ENCODE measurements at regions not wholly inside any gene's neighbourhood (a gene's known extent, or its start where the extent isn't known, plus 50 kb on each side); places are given as distances from the start of the nearest gene placed in this dataset.

- Histone ChIP-seq H4K20me1 (ENCODE audit: insufficient read depth, low read length) (no peaks in the 10 kb centered on the region), H3K4me3 (replicated peaks in 1 of 3; ENCODE audit: insufficient read depth in 1 of 3, low read depth in 2 of 3, low read length in 3 of 3) (no peak overlapping the region), H3K27me3 (ENCODE audit: control insufficient read depth in 1 of 2, insufficient read depth in 2 of 2, low read length in 2 of 2) (peaks cover 0 to 33% of the 10 kb centered on the region in 2 experiments; a peak in 1 of 5 replicates), H3K9me3 (ENCODE audit: low read length) (no peaks in the 10 kb centered on the region), H3K4me2 (ENCODE audit: low read depth, low read length) (no peak overlapping the region), H3K4me1 (ENCODE audit: insufficient read depth, low read length) (no peaks in the 10 kb centered on the region), H3K27ac (ENCODE audit: extremely low read length, insufficient read depth, low read length) (no peak overlapping the region), H3K79me2 (ENCODE audit: insufficient read depth, low read length) (no peaks in the 10 kb centered on the region), H2AFZ (ENCODE audit: low read length) (no peak overlapping the region), H3K9ac (ENCODE audit: insufficient read depth, low read depth, low read length) (no peak overlapping the region), H3K36me3 (replicated peaks in 1 of 2; ENCODE audit: control insufficient read depth in 1 of 2, insufficient read depth in 2 of 2, low read length in 2 of 2) (no peaks in the 10 kb centered on the region)
- in situ Hi-C loops (cut with HindIII; ENCODE audit: extremely low pct_ligation_motif_present, low pct_unique_long_range_greater_than_20kb): no loop called here
- intact Hi-C loops (cut with micrococcal nuclease; ENCODE audit: unreplicated experiment): no loop called here
- POLR2A ChIA-PET: no interaction called here
- CTCF ChIA-PET (ENCODE audit: low intra/inter-chr PET ratio, low total read pairs): no interaction called here
- ATAC-seq (peak; percentile 29; the same call in 2 of the 3 replicates), FAIRE-seq (no peak), DNase-seq (ENCODE audit: low spot score) (no peak)
- no TSS peak for BruUV-seq (replicated peaks)
- 40% methylated on average over 1 of the region's 5 CpGs for WGBS (ENCODE audit: low lambda C conversion rate)
- TF ChIP-seq ZNF354B (CRISPR knock-in tag; IDR thresholded peaks at IDR 0.05) (no peak), ZBTB34 (CRISPR knock-in tag; IDR thresholded peaks at IDR 0.05) (no peak), ELK4 (CRISPR knock-in tag; IDR thresholded peaks at IDR 0.05; ENCODE audit: borderline replicate concordance) (no peak), ZNF883 (CRISPR knock-in tag; IDR thresholded peaks at IDR 0.05; ENCODE audit: not compliant biosample characterization) (no peak), ZNF318 (CRISPR knock-in tag; IDR thresholded peaks at IDR 0.05) (no peak), ZNF512 (CRISPR knock-in tag; IDR thresholded peaks at IDR 0.05) (no peak), DZIP1 (CRISPR knock-in tag; IDR thresholded peaks at IDR 0.05) (no peak), FOXP1 (IDR thresholded peaks at IDR 0.05) (no peak), FOXP1 (CRISPR knock-in tag; IDR thresholded peaks at IDR 0.05) (no peak), ZNF558 (CRISPR knock-in tag; IDR thresholded peaks at IDR 0.05; ENCODE audit: borderline replicate concordance) (no peak)
Observed at GRCh38 chr21:38577887-38578286, 79.6 kb upstream of the ERG start.
